ENCODE measurements at regions not wholly inside any gene's neighbourhood (a gene's known extent, or its start where the extent isn't known, plus 50 kb on each side); places are given as distances from the start of the nearest gene placed in this dataset.

GRCh38 chr1:98072047-98072446, 151.2 kb upstream of the DPYD start:
- no peak for DNase-seq (ENCODE audit: low spot score)

- no peak for DNase-seq (ENCODE audit: low spot score)
These were observed 147.2 kb upstream of the DPYD start for GRCh38 chr1:98068016-98068415.

DNA sequence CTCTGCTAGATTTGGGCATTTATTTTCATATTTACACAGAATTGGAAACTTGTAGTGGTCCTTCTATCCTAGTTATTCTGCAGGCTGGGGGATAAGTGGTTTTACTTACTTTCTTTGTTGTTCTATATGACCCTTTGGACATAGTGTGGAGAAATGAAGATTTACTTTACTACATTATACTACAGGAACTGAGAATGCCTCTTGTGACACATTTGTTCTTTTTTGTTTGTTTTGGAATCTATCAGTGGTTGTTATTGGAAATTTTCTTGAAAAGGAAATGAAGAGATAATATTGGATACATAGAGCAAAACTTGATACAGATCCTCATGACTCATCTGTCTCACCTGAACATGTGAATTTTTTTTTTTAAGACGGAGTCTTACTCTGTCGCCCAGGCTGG, 146.1 kb upstream of the DPYD start:
- no peak for DNase-seq (ENCODE audit: low spot score)

DNA sequence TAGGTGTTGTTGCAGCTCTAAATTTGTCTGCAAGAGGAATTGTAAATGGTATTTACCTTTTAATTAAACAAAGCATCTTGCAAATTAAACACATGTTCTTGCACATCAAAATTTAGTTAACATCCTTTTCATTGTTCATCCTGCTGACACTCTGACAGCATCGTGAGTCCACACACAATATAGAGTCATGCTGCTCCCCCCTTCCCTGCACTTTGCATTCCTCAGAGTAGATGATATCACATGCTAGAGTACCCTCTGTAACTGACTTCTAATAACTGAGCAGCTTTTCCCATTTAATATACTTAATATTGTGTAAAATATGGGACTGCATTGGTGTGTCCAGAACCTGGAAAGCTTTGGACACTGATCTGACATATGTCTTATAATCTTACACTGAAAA, 138.8 kb upstream of the DPYD start:
- DNase-seq (ENCODE audit: low spot score), result no peak

- DNase-seq (ENCODE audit: low spot score), result no peak
These were observed 137.8 kb upstream of the DPYD start for GRCh38 chr1:98058676-98059075.

- no peak for DNase-seq (ENCODE audit: low spot score)
These were observed 136.5 kb upstream of the DPYD start for GRCh38 chr1:98057236-98057910.

DNA sequence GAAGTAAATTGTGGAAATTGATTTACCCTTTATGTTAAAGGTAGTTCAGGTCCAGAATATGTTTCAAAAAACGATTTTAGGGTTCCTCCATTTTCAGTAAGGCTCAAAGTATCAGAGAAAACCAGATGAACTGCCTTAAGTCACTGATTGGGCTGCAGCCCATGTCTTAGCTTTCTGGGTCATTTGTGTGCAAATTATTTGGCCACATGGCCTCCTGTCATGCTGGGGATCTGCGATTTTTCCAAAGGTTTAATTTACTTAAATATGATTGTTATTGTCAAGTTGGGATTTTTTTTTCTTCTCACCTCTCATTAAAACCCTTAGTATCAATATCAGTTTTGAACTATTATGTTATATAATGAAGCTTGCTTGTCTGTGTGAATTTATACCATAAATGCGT, 135.9 kb upstream of the DPYD start:
- DNase-seq (ENCODE audit: low spot score), result no peak

DNA sequence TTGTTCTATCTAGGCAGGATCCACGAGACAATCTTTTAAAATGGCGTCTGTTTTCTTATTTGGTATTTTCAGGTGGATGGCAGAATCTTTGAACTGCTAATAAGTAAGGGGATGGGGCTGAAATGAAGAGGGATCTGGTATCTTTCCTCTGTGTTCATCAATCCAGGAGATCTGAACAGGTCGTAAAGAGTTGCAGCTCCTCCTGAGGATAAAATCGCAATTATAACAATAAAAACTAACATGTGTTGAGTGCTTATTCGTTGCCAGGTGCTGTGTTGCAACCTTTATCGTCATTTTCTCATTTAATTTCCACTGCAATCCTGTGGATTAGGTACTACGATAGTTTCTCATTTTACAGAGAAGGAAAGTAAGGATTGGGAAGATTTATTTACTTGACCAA, 134.6 kb upstream of the DPYD start:
- DNase-seq (ENCODE audit: low spot score), result no peak

DNA sequence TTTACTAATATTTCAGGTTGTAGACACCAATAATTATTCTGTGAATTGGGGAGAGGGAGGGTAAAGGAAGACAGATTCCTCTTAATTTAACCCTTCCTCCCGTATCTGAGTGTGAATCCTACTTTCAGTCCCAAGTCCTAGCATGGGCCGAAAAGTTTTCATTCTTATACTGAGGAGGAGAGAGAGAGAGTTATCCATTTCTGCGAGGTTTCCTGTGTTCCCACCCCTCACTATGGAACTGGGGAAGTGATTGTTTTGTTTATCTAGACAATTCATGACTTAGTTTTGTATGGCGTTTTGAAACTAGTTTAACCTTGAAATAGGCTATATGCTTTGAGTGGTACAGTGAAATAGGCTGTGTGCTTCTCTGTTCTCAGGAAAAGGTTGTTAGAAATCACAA, 134.0 kb upstream of the DPYD start:
- DNase-seq (ENCODE audit: low spot score), result no peak

DNA sequence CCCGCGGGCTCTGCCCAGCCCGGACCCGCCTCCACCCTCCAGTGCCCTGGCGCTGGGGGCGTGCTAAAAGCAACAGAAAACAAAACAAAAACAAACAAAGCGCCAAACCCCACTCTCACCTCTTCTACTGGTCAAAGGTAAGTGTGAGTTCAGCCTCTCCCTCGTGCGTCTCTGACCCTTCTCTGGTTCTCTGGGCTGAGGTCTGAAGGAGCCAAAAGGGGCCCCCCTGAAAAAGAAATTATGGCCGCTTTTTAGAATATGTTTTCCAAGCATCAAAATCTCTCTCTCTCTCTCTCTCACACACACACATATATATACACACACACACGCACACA, 133.5 kb upstream of the DPYD start:
- no peak for DNase-seq (ENCODE audit: low spot score)

GRCh38 chr1:98053471-98054366, 132.9 kb upstream of the DPYD start:
- peak; percentile 76 for DNase-seq (ENCODE audit: low spot score)

DNA sequence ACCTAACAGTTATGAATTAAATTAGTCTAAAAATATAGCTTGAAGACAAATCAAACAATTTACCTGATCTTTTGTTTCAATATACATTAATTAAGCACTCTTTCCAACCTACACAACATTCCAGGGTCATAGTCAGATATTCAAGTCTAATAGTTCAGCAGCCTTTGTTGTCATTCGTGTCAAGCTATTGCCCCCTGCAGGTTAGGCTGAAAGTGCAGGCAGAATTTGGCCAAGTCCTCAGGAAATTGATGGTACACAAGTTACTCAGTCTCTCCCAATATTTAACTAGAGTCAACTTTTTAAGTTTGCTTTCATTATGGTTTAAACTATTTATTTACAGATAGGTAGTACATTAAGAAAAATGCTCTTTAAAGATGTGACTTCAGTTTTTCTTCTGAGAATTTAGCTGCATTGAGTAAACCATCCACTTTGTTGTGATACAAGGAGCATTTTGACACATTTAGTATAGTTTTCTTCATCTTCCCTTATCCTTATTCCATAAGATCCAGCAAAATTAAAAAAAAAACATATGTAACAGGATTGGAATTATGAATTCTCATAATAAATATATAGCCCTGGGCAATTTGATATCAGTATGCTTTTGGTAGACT, 130.3 kb upstream of the DPYD start:
- DNase-seq (ENCODE audit: low spot score), result peak; percentile 55

GRCh38 chr1:98049370-98050135, 128.7 kb upstream of the DPYD start:
- peak; percentile 26 for DNase-seq (ENCODE audit: low spot score)

DNA sequence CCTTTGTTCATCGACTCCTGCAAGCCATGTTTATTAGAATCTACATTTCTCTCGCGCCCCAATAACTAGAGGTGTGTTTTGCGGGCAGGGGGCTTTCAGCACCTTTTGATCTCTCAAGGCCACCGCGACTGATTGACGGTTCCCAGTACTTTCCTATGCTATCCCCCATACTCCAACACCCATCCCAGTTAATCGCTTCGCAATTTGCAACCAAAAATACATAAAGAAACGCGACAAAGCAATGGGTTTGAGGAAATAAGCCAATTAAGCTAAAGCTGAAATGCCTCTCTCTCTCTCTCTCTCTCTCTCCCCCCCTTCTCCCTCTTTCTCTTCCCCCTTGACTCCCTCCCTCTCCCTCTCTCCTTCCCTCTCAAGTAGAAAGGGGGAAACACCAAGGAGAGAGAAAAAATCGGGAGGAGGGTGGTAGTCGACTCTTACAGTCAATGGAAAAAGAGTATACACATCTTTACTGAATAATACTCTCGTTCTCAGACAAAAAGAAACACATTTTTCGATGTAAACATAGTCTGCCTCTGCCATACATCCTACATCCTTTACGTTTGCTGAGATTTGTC, 128.0 kb upstream of the DPYD start:
- DNase-seq (ENCODE audit: low spot score), result no peak

GRCh38 chr1:98048244-98048643, 127.4 kb upstream of the DPYD start:
- peak; percentile 81 for DNase-seq (ENCODE audit: low spot score)

DNA sequence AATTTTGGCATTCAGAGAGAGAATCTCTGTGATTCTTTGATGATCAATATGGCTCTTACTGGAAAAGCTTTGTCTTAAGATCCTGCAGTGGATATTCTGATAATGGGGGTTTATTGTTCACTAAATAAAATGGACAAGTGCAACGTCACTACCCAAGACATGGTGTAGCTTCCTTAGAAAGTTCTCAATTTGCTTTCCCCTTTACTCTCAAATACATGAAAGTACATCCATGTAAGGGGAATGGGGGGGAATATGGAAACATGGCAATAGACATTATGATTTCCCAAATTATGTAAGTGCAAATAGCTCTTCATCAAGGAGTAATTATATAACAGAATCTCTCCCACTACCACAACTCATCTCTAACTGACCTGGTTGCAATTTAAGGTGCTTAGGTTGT, 126.3 kb upstream of the DPYD start:
- no peak for DNase-seq (ENCODE audit: low spot score)

- peak; percentile 25 for DNase-seq (ENCODE audit: low spot score)
These were observed 125.2 kb upstream of the DPYD start for GRCh38 chr1:98045767-98046641.

DNA sequence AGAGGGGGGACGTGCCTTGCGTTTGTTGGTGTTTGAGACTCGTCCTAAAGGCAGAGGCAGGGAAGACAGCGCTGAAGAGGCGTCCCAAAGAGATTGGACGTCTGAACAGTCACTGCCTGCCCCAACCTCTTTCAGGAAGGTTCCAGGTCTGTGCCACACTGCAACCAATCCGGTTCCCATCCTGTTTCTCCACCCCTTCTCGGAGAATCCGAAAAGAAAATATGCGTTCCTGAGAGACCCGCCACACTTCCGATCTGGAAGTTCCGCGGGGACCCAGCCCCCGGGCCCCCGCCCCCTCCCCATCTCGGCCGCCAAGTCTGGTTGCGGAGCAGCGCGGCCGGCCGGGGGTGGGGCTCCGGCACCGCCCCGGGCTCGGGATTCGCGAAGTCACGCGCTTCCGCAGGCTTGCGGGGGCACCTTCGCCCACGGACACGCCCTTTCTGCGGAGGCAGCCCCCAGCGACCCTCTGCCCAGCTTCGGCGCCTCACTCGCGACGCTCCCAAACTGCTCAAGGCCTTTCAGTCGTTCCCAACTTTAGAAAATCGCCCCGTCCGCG, 124.5 kb upstream of the DPYD start:
- DNase-seq (ENCODE audit: low spot score), result peak; percentile 63

DNA sequence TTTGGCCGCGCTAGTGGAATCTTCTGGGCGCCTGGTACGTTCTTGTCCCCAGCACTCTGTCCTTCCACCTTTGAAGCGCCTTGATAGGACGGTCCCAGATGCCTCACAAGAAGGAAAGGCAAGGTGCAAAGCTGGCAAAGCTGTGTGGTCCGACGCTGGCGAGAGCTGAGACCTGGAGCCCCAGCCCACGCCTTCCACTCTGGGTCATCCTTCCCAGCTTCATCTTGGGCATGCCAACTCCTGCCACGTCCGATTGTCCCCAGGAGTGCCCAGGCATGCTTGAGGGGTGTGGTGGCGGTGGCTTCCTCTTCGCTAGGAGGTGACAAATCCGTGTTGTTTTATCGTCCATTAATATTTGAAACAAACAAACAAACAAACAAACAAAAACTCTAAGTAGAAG, 123.9 kb upstream of the DPYD start:
- DNase-seq (ENCODE audit: low spot score), result no peak

DNA sequence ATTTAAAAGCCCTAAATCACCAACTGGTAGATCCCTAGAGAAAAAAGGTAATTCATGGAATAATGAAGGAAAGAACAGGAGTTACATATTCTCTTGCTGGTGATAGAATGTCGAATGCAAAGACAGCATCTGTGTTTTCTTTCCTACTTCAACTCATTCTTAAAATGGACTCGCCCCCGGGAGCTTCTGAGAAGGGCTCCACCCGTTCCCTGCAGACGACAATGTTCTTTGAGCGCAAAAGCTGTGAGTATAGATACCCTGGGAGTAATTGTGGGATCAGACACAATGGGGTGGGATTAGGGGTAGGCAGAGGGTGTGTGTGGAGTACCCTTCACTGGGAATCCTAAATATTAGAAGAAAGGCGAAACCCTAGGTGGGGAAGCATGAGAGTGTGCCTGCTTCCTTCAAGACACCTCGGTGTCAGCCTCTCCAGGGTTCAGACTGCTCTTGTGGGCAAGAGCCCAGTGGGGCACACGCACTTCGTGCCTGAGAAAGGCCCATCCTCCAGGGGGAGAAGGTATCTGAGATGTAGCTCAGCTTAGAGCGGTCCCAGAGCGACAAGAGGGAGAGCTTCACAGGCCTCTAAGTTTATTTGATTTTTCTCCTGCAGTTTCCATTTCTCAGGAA, 123.3 kb upstream of the DPYD start:
- no peak for DNase-seq (ENCODE audit: low spot score)

All from AG08395 (cell line).